Transverse colon (tissue), 3 donors: ENCODE measurements at regions not wholly inside any gene's neighbourhood (a gene's known extent, or its start where the extent isn't known, plus 50 kb on each side); places are given as distances from the start of the nearest gene placed in this dataset.

Experiments
- EP300 ChIP-seq: sonication (generic); formaldehyde crosslinking; IDR thresholded peaks from one replicate; pipeline ENCODE4 v1.6.1; 2017; ENCODE audit warnings: antibody characterized with exemption, low read depth
- TF ChIP-seq, protein P1 (sequence below), 5 experiments: fragments of 200-600 bp in 3 of 5; fragments of 450-650 bp in 2 of 5; sonication (generic) in 3 of 5; IDR thresholded peaks; 1 replicate in 2 of 5; 2 replicates in 3 of 5; pipeline ENCODE4 v1.5.1; 2016 to 2017; ENCODE audit warnings: antibody characterized with exemption in 5 of 5, inconsistent platforms in 3 of 5, mild to moderate bottlenecking in 2 of 5, moderate library complexity in 1 of 5

DNA sequence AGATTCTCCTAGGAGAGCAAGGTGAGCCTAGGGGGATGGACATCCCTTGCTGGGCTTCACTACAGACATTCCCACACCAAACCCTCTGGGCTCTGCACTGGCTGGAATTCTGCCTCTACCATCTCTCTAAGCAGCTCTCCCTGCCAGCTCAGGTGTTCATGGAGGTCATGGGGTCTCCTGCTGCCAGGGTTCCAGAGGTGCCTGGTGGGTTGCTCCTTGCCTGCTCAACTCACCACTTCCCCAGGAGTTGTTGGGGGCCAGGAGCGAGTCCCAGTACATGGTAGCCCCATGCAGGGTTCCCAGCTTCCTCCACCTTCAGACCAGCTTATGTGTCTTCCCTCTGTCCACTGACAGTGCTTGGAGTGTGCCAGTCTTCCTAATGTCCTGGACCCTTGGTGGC lies 167.8 kb upstream of the PAQR3 start:
- no peak for TF ChIP-seq EP300
- TF ChIP-seq, protein P1, sequence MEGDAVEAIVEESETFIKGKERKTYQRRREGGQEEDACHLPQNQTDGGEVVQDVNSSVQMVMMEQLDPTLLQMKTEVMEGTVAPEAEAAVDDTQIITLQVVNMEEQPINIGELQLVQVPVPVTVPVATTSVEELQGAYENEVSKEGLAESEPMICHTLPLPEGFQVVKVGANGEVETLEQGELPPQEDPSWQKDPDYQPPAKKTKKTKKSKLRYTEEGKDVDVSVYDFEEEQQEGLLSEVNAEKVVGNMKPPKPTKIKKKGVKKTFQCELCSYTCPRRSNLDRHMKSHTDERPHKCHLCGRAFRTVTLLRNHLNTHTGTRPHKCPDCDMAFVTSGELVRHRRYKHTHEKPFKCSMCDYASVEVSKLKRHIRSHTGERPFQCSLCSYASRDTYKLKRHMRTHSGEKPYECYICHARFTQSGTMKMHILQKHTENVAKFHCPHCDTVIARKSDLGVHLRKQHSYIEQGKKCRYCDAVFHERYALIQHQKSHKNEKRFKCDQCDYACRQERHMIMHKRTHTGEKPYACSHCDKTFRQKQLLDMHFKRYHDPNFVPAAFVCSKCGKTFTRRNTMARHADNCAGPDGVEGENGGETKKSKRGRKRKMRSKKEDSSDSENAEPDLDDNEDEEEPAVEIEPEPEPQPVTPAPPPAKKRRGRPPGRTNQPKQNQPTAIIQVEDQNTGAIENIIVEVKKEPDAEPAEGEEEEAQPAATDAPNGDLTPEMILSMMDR (IDR thresholded peaks at IDR 0.05), result no peak
